ENCODE measurements at regions not wholly inside any gene's neighbourhood (a gene's known extent, or its start where the extent isn't known, plus 50 kb on each side); places are given as distances from the start of the nearest gene placed in this dataset.

DNA sequence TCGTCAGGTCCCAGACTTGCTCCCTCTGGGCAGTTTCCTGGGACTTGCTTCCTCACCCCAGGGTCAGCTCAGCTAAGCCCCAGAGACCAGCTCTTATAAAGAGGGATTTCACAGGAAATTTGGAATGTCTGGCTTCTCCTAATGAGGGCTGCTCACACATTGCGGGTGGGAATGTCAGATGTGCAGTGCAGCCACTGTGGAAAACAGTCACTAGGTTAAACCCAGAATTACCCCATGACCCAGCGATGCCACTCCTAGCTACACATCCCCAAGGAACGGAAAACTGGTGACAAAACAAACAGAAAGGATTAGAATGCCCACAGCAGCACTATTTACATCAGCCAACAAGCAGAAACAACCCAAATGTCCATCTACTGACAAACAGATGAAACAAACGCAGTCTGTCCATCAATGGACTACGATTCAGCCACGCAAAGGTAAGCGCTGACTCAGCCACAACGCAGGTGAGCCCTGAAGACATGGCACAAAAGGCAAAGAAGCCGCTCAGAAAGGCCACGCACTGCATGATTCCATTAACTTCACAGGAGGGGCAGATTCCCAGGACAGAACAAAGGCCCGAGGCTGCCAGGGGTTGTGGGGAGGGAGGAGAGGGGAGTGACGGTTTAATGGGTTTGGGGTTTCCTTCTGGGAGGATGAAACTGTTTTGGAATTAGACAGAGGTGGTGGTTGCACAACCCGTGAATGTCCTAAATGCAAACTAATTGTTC lies 63.0 kb downstream of the NCOR2 start:
- H3K9me3 ChIP-seq (ENCODE audit: control insufficient read depth in 2 of 2, low read length in 2 of 2), result no peaks in the 10 kb centered on the region
- H3K36me3 ChIP-seq (ENCODE audit: control insufficient read depth in 2 of 2, insufficient read depth in 2 of 2, low read length in 2 of 2), result no peaks in the 10 kb centered on the region
- H3K4me3 ChIP-seq (ENCODE audit: low read length in 2 of 2), result no peak overlapping the region
- no peak overlapping the region for H3K9ac ChIP-seq (ENCODE audit: low read depth in 1 of 2, low read length in 2 of 2)
- H3K27ac ChIP-seq (ENCODE audit: low read depth in 2 of 2, low read length in 2 of 2), result no peak overlapping the region
- H3K27me3 ChIP-seq (ENCODE audit: control insufficient read depth in 2 of 2, insufficient read depth in 2 of 2, low read length in 2 of 2), result no peaks in the 10 kb centered on the region
- peaks cover 31 to 36% of the 10 kb centered on the region in 2 donors for H3K4me1 ChIP-seq (ENCODE audit: control insufficient read depth in 2 of 2, insufficient read depth in 2 of 2, low read length in 2 of 2)

GRCh38 chr12:124503305-124503704 lies 64.1 kb downstream of the NCOR2 start:
- Histone ChIP-seq H3K36me3 (ENCODE audit: control insufficient read depth in 2 of 2, insufficient read depth in 2 of 2, low read length in 2 of 2) (no peaks in the 10 kb centered on the region), H3K27ac (ENCODE audit: low read depth in 2 of 2, low read length in 2 of 2) (no peak overlapping the region), H3K9me3 (ENCODE audit: control insufficient read depth in 2 of 2, low read length in 2 of 2) (no peaks in the 10 kb centered on the region), H3K4me3 (ENCODE audit: low read length in 2 of 2) (no peak overlapping the region), H3K27me3 (ENCODE audit: control insufficient read depth in 2 of 2, insufficient read depth in 2 of 2, low read length in 2 of 2) (no peaks in the 10 kb centered on the region), H3K9ac (ENCODE audit: low read depth in 1 of 2, low read length in 2 of 2) (no peak overlapping the region), H3K4me1 (ENCODE audit: control insufficient read depth in 2 of 2, insufficient read depth in 2 of 2, low read length in 2 of 2) (peaks cover 25 to 30% of the 10 kb centered on the region in 2 donors)

DNA sequence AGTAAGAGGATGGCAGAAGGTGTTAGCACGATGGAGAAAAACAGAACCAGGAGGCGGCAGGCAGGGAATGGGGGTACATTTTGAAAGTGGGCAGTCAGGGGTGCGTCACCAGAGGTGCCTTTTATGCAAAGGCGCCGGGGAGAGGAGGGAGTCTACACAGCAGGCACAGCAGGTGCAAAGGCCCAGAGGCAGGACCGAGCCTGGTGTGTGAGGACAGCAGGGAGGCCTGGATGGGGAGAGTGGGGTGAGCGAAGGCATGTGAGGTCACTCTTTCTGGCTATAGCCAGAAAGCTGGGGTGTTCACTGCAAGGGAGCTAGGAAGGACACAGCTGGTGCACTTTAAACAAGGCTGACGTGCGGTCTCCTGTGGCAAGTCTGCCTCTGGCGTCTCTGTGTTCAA lies 65.0 kb downstream of the NCOR2 start:
- H3K4me3 ChIP-seq (ENCODE audit: low read length in 2 of 2), result no peak overlapping the region
- no peaks in the 10 kb centered on the region for H3K36me3 ChIP-seq (ENCODE audit: control insufficient read depth in 2 of 2, insufficient read depth in 2 of 2, low read length in 2 of 2)
- H3K9me3 ChIP-seq (ENCODE audit: control insufficient read depth in 2 of 2, low read length in 2 of 2), result no peaks in the 10 kb centered on the region
- no peaks in the 10 kb centered on the region for H3K27me3 ChIP-seq (ENCODE audit: control insufficient read depth in 2 of 2, insufficient read depth in 2 of 2, low read length in 2 of 2)
- H3K9ac ChIP-seq (ENCODE audit: low read depth in 1 of 2, low read length in 2 of 2), result no peak overlapping the region
- peaks cover 19 to 32% of the 10 kb centered on the region in 2 donors for H3K4me1 ChIP-seq (ENCODE audit: control insufficient read depth in 2 of 2, insufficient read depth in 2 of 2, low read length in 2 of 2)
- H3K27ac ChIP-seq (ENCODE audit: low read depth in 2 of 2, low read length in 2 of 2), result no peak overlapping the region

DNA sequence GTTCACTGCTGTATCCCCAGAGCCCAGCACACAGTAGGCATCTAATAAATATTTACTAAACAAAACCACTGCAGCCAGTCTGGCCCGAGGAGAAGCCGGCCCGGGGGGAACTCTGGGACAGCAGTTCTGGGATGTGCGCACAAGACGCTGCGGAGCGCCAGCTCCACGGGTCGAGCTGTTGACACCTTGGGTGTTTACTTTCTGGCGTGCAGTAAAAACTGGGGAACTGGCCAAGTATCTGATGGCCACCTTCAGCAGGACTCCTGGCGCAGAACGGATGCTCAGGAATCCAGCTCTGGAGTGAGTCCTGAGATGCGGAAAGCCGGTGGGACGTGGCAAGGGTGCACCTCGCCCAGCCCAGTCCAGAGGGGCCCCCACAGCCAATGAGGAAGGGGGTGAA lies 65.6 kb downstream of the NCOR2 start:
- no peaks in the 10 kb centered on the region for H3K9me3 ChIP-seq (ENCODE audit: control insufficient read depth in 2 of 2, low read length in 2 of 2)
- H3K4me3 ChIP-seq (ENCODE audit: low read length in 2 of 2), result no peak overlapping the region
- no peaks in the 10 kb centered on the region for H3K36me3 ChIP-seq (ENCODE audit: control insufficient read depth in 2 of 2, insufficient read depth in 2 of 2, low read length in 2 of 2)
- no peaks in the 10 kb centered on the region for H3K27me3 ChIP-seq (ENCODE audit: control insufficient read depth in 2 of 2, insufficient read depth in 2 of 2, low read length in 2 of 2)
- no peak overlapping the region for H3K27ac ChIP-seq (ENCODE audit: low read depth in 2 of 2, low read length in 2 of 2)
- H3K4me1 ChIP-seq (ENCODE audit: control insufficient read depth in 2 of 2, insufficient read depth in 2 of 2, low read length in 2 of 2), result peaks cover 17 to 35% of the 10 kb centered on the region in 2 donors
- no peak overlapping the region for H3K9ac ChIP-seq (ENCODE audit: low read depth in 1 of 2, low read length in 2 of 2)

DNA sequence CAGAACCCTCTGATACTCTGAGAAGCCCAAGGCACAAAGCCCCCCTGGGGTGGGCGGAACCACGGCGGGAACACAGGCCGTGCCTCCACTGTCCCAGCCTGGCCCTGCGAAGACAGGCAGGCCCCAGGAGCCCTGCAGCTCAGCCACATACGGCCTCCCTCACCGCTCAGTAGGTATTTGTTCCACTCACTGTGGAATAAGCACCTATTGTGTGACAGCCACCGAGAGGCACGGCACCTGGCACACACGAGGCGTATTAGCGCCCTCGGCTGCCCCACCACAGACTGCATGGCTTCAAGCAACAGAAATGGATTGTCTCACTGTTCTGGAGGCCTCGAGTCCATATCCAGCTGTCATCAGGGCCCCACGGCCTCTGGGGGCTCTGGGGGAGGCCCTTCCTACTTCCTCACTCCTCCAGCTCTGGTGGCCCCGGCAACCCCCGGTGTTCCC lies 66.3 kb downstream of the NCOR2 start:
- no peaks in the 10 kb centered on the region for H3K9me3 ChIP-seq (ENCODE audit: control insufficient read depth in 2 of 2, low read length in 2 of 2)
- H3K4me1 ChIP-seq (ENCODE audit: control insufficient read depth in 2 of 2, insufficient read depth in 2 of 2, low read length in 2 of 2), result peaks cover 12 to 30% of the 10 kb centered on the region in 2 donors
- no peak overlapping the region for H3K9ac ChIP-seq (ENCODE audit: low read depth in 1 of 2, low read length in 2 of 2)
- no peak overlapping the region for H3K4me3 ChIP-seq (ENCODE audit: low read length in 2 of 2)
- H3K27me3 ChIP-seq (ENCODE audit: control insufficient read depth in 2 of 2, insufficient read depth in 2 of 2, low read length in 2 of 2), result no peaks in the 10 kb centered on the region
- H3K36me3 ChIP-seq (ENCODE audit: control insufficient read depth in 2 of 2, insufficient read depth in 2 of 2, low read length in 2 of 2), result no peaks in the 10 kb centered on the region
- H3K27ac ChIP-seq (ENCODE audit: low read depth in 2 of 2, low read length in 2 of 2), result no peak overlapping the region

GRCh38 chr12:124499898-124500244 lies 67.5 kb downstream of the NCOR2 start:
- no peak overlapping the region for H3K27ac ChIP-seq (ENCODE audit: low read depth in 2 of 2, low read length in 2 of 2)

DNA sequence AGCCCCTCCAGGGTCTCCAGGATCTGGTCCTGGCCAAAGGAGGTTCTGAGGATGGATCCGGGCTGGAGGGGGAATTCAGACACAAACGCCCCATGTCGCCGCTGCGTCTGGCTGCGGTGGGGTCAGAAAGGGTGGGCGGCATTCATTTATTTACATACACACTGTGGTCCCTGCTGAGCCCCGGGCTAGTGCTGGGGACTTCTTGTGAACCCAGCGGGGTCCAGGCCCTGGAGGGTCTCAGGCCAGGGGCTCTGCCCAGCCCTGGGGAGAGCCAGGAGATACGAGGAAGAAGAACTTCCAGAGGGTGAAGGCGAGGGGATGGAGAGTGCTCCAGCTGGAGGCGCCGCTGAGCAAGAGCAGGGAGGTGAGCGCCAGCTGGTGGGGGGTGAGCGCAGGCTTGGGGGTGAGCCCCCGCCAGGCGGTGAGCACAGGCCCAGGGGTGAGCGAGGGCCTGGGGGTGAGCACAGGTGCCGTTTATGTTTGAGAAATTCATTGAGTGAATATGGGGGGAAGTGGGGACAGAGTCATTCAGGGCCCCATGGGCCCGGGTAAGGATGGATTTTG lies 68.1 kb downstream of the NCOR2 start:
- H3K4me1 ChIP-seq (ENCODE audit: control insufficient read depth in 2 of 2, insufficient read depth in 2 of 2, low read length in 2 of 2), result peaks cover 4 to 23% of the 10 kb centered on the region in 2 donors
- no peak overlapping the region for H3K27ac ChIP-seq (ENCODE audit: low read depth in 2 of 2, low read length in 2 of 2)

More at GRCh38 chr12:124499898-124500244, 67.5 kb downstream of the NCOR2 start:
- Histone ChIP-seq H3K36me3 (ENCODE audit: control insufficient read depth in 2 of 2, insufficient read depth in 2 of 2, low read length in 2 of 2) (peaks cover under 1 to 2% of the 10 kb centered on the region in 2 donors), H3K9ac (ENCODE audit: low read depth in 1 of 2, low read length in 2 of 2) (no peak overlapping the region), H3K4me1 (ENCODE audit: control insufficient read depth in 2 of 2, insufficient read depth in 2 of 2, low read length in 2 of 2) (peaks cover 4 to 29% of the 10 kb centered on the region in 2 donors), H3K9me3 (ENCODE audit: control insufficient read depth in 2 of 2, low read length in 2 of 2) (no peaks in the 10 kb centered on the region), H3K27me3 (ENCODE audit: control insufficient read depth in 2 of 2, insufficient read depth in 2 of 2, low read length in 2 of 2) (no peaks in the 10 kb centered on the region), H3K4me3 (ENCODE audit: low read length in 2 of 2) (no peak overlapping the region)

DNA sequence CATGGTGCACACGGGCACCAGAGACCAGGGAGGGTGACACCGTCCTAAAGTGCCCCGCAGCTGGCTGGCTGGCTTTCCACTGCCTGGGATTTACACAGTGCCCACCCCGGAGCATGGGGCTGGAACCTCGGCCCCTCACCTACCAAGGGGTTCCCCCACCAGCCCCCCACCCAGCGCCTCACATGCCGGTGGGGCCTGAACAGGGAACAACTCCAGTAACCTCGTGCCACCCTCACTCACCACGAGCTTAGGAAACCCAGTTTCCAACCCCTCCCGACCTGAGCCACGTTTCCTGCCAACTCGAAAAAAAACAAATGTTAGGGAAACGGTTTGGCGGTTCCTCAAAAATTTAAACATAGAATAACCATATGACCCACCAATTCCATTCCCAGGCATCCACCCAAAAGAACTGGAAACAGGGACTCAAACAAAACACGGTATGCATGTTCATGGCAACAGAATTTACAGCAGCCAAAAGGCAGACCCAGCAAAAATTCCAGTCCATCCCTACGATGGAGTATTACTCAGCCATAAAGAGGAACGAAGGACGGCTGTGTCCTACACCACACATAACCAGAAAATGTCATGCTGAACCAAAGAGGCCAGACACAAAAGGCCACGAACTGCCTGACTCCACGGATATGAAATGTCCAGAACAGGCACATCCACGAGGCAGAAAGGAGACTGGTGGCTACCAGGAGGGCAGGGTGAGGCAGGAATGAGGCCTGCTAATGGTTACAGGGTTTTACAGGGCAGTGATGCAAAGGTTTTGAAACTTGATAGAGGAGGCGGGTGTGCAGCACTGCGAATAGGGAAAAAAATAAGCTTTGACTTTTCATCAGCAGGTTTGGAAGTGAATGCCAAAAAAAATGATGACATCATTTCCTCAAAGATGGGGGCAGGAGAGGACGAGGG lies 68.9 kb downstream of the NCOR2 start:
- peak overlapping the region in 1 of 2 donors; percentile 52 for H3K27ac ChIP-seq (ENCODE audit: low read depth in 2 of 2, low read length in 2 of 2)
- peaks cover 4 to 20% of the 10 kb centered on the region in 2 donors for H3K4me1 ChIP-seq (ENCODE audit: control insufficient read depth in 2 of 2, insufficient read depth in 2 of 2, low read length in 2 of 2)
- H3K27me3 ChIP-seq (ENCODE audit: control insufficient read depth in 2 of 2, insufficient read depth in 2 of 2, low read length in 2 of 2), result no peaks in the 10 kb centered on the region
- no peaks in the 10 kb centered on the region for H3K9me3 ChIP-seq (ENCODE audit: control insufficient read depth in 2 of 2, low read length in 2 of 2)
- no peak overlapping the region for H3K4me3 ChIP-seq (ENCODE audit: low read length in 2 of 2)
- H3K36me3 ChIP-seq (ENCODE audit: control insufficient read depth in 2 of 2, insufficient read depth in 2 of 2, low read length in 2 of 2), result peaks cover 8 to 9% of the 10 kb centered on the region in 2 donors
- no peak overlapping the region for H3K9ac ChIP-seq (ENCODE audit: low read depth in 1 of 2, low read length in 2 of 2)

More for the DNA sequence above, 68.1 kb downstream of the NCOR2 start:
- Histone ChIP-seq H3K4me3 (ENCODE audit: low read length in 2 of 2) (no peak overlapping the region), H3K9me3 (ENCODE audit: control insufficient read depth in 2 of 2, low read length in 2 of 2) (no peaks in the 10 kb centered on the region), H3K9ac (ENCODE audit: low read depth in 1 of 2, low read length in 2 of 2) (no peak overlapping the region), H3K27me3 (ENCODE audit: control insufficient read depth in 2 of 2, insufficient read depth in 2 of 2, low read length in 2 of 2) (no peaks in the 10 kb centered on the region), H3K36me3 (ENCODE audit: control insufficient read depth in 2 of 2, insufficient read depth in 2 of 2, low read length in 2 of 2) (peaks cover 6% of the 10 kb centered on the region in 2 donors)

GRCh38 chr12:124497658-124498057 lies 69.8 kb downstream of the NCOR2 start:
- Histone ChIP-seq H3K27me3 (ENCODE audit: control insufficient read depth in 2 of 2, insufficient read depth in 2 of 2, low read length in 2 of 2) (no peaks in the 10 kb centered on the region), H3K4me3 (ENCODE audit: low read length in 2 of 2) (no peak overlapping the region), H3K27ac (ENCODE audit: low read depth in 2 of 2, low read length in 2 of 2) (peak overlapping the region in 1 of 2 donors; percentile 52), H3K9ac (ENCODE audit: low read depth in 1 of 2, low read length in 2 of 2) (no peak overlapping the region), H3K36me3 (ENCODE audit: control insufficient read depth in 2 of 2, insufficient read depth in 2 of 2, low read length in 2 of 2) (peaks cover 11% of the 10 kb centered on the region in 2 donors), H3K9me3 (ENCODE audit: control insufficient read depth in 2 of 2, low read length in 2 of 2) (no peaks in the 10 kb centered on the region), H3K4me1 (ENCODE audit: control insufficient read depth in 2 of 2, insufficient read depth in 2 of 2, low read length in 2 of 2) (peaks cover 4 to 20% of the 10 kb centered on the region in 2 donors)

DNA sequence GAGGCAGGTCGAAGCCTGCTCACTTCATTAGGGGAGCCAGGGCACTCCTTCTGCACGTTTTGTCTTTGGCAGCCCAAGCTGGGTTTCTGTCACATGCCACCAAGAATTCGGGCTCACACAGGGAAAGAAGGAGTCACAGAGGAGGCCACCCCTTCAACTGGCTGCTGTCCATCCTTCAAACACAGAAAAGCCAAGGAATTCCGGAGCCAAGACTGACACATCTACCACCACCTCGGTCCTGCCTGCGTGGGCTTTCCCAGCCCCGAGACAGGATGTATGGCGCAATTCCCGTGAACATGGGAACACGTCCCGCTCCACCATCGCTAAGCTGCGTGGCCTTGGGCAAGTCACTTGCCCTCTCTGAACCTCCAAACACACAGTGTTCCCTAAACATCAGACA lies 70.4 kb downstream of the NCOR2 start:
- no peaks in the 10 kb centered on the region for H3K9me3 ChIP-seq (ENCODE audit: control insufficient read depth in 2 of 2, low read length in 2 of 2)
- no peak overlapping the region for H3K4me3 ChIP-seq (ENCODE audit: low read length in 2 of 2)

More for the DNA sequence above, 70.4 kb downstream of the NCOR2 start:
- Histone ChIP-seq H3K27me3 (ENCODE audit: control insufficient read depth in 2 of 2, insufficient read depth in 2 of 2, low read length in 2 of 2) (no peaks in the 10 kb centered on the region), H3K9ac (ENCODE audit: low read depth in 1 of 2, low read length in 2 of 2) (no peak overlapping the region), H3K4me1 (ENCODE audit: control insufficient read depth in 2 of 2, insufficient read depth in 2 of 2, low read length in 2 of 2) (peaks cover 4 to 20% of the 10 kb centered on the region in 2 donors), H3K36me3 (ENCODE audit: control insufficient read depth in 2 of 2, insufficient read depth in 2 of 2, low read length in 2 of 2) (peaks cover 11 to 12% of the 10 kb centered on the region in 2 donors), H3K27ac (ENCODE audit: low read depth in 2 of 2, low read length in 2 of 2) (no peak overlapping the region)
